IPS-18c (cell line): ENCODE measurements at regions not wholly inside any gene's neighbourhood (a gene's known extent, or its start where the extent isn't known, plus 50 kb on each side); places are given as distances from the start of the nearest gene placed in this dataset.

Source experiments
- H3K4me3 ChIP-seq: 2 replicates; pipeline ENCODE4 v1.7.0; 2013; ENCODE audit warnings: low read depth, mild to moderate bottlenecking, low read length, moderate library complexity; ENCODE audit not compliant: insufficient read depth
- H3K9me3 ChIP-seq: one replicate; pipeline ENCODE4 v1.6.1; 2013; ENCODE audit warnings: mild to moderate bottlenecking, low read length, moderate library complexity; ENCODE audit not compliant: control insufficient read depth, insufficient read depth

- H3K4me3 ChIP-seq: no peak overlapping the region
These were observed 516.8 kb upstream of the FAM241A start for GRCh38 chr4:111628437-111628836.

GRCh38 chr4:111630705-111631104 is 514.5 kb upstream of the FAM241A start:
- H3K9me3 ChIP-seq: no peaks in the 10 kb centered on the region

More at GRCh38 chr4:111628437-111628836, 516.8 kb upstream of the FAM241A start:
- H3K9me3 ChIP-seq: no peaks in the 10 kb centered on the region

GRCh38 chr4:111631215-111631999 is 513.8 kb upstream of the FAM241A start:
- Histone ChIP-seq H3K9me3 (no peaks in the 10 kb centered on the region), H3K4me3 (no peak overlapping the region)

More at GRCh38 chr4:111630705-111631104, 514.5 kb upstream of the FAM241A start:
- H3K4me3 ChIP-seq: no peak overlapping the region

GRCh38 chr4:111632641-111633151 is 512.6 kb upstream of the FAM241A start:
- Histone ChIP-seq H3K9me3 (no peaks in the 10 kb centered on the region), H3K4me3 (no peak overlapping the region)

- no peaks in the 10 kb centered on the region for H3K9me3 ChIP-seq
- H3K4me3 ChIP-seq: no peak overlapping the region
These were observed 511.5 kb upstream of the FAM241A start for GRCh38 chr4:111633663-111634266.

- H3K9me3 ChIP-seq: no peaks in the 10 kb centered on the region
- H3K4me3 ChIP-seq: no peak overlapping the region
These were observed 509.6 kb upstream of the FAM241A start for GRCh38 chr4:111635646-111636045.

GRCh38 chr4:111636961-111637585 is 508.2 kb upstream of the FAM241A start:
- no peaks in the 10 kb centered on the region for H3K9me3 ChIP-seq
- H3K4me3 ChIP-seq: no peak overlapping the region

- H3K4me3 ChIP-seq: no peak overlapping the region
- H3K9me3 ChIP-seq: no peaks in the 10 kb centered on the region
These were observed 506.0 kb upstream of the FAM241A start for GRCh38 chr4:111639120-111639690.

- no peak overlapping the region for H3K4me3 ChIP-seq
- H3K9me3 ChIP-seq: no peaks in the 10 kb centered on the region
These were observed 505.4 kb upstream of the FAM241A start for GRCh38 chr4:111639876-111640275.

- Histone ChIP-seq H3K4me3 (no peak overlapping the region), H3K9me3 (no peaks in the 10 kb centered on the region)
These were observed 503.3 kb upstream of the FAM241A start for GRCh38 chr4:111641813-111642579.

GRCh38 chr4:111648056-111648455 is 497.2 kb upstream of the FAM241A start:
- H3K4me3 ChIP-seq: no peak overlapping the region

GRCh38 chr4:111649308-111649707 is 495.9 kb upstream of the FAM241A start:
- Histone ChIP-seq H3K4me3 (no peak overlapping the region), H3K9me3 (no peaks in the 10 kb centered on the region)

More at GRCh38 chr4:111648056-111648455, 497.2 kb upstream of the FAM241A start:
- H3K9me3 ChIP-seq: no peaks in the 10 kb centered on the region

- H3K9me3 ChIP-seq: no peaks in the 10 kb centered on the region
- H3K4me3 ChIP-seq: no peak overlapping the region
These were observed 495.1 kb upstream of the FAM241A start for GRCh38 chr4:111650146-111650545.

GRCh38 chr4:111650674-111651086 is 494.6 kb upstream of the FAM241A start:
- H3K4me3 ChIP-seq: no peak overlapping the region
- no peaks in the 10 kb centered on the region for H3K9me3 ChIP-seq

GRCh38 chr4:111652236-111652635 is 493.0 kb upstream of the FAM241A start:
- no peaks in the 10 kb centered on the region for H3K9me3 ChIP-seq
- no peak overlapping the region for H3K4me3 ChIP-seq

- H3K9me3 ChIP-seq: no peaks in the 10 kb centered on the region
- no peak overlapping the region for H3K4me3 ChIP-seq
These were observed 492.3 kb upstream of the FAM241A start for GRCh38 chr4:111652986-111653385.

- no peaks in the 10 kb centered on the region for H3K9me3 ChIP-seq
- H3K4me3 ChIP-seq: no peak overlapping the region
These were observed 482.8 kb upstream of the FAM241A start for GRCh38 chr4:111662496-111662895.
